Peyer's patch (tissue), 4 donors: ENCODE measurements at regions not wholly inside any gene's neighbourhood (a gene's known extent, or its start where the extent isn't known, plus 50 kb on each side); places are given as distances from the start of the nearest gene placed in this dataset.

ENCODE experiments used
- DNase-seq, 3 donors: peaks; one replicate each; pipeline ENCODE4 v3.0.0-alpha.2; 2017 to 2019
- H3K27ac ChIP-seq, 4 donors: fragments of 200-600 bp; sonication (generic); one replicate each; pipeline ENCODE4 v1.5.1; 2016 to 2019
- H3K27me3 ChIP-seq, 2 donors: fragments of 200-600 bp; sonication (generic); one replicate each; pipeline ENCODE4 v1.5.1; 2019
- H3K36me3 ChIP-seq, 3 donors: fragments of 200-600 bp; sonication (generic); one replicate each; pipeline ENCODE4 v1.5.1; 2016 to 2019
- H3K4me1 ChIP-seq, 4 donors: fragments of 200-600 bp; sonication (generic); one replicate each; pipeline ENCODE4 v1.5.1; 2016 to 2019
- H3K4me3 ChIP-seq, 4 donors: fragments of 200-600 bp; sonication (generic); 1 replicate in 3 of 4; 2 replicates in 1 of 4; pipeline ENCODE4 v1.5.1; 2016 to 2019; ENCODE audit warnings: mild to moderate bottlenecking in 1 of 4
- H3K9me3 ChIP-seq, 4 donors: fragments of 200-600 bp; sonication (generic); one replicate each; pipeline ENCODE4 v1.5.1; 2016 to 2019; ENCODE audit warnings: mild to moderate bottlenecking in 1 of 4
- CTCF ChIP-seq, 6 experiments: fragments of 450-650 bp in 4 of 6; fragments of 200-600 bp in 2 of 6; sonication (generic) in 1 of 6; IDR thresholded peaks; one replicate each; pipeline ENCODE4 v1.5.1; 2017 to 2019; ENCODE audit warnings: antibody characterized with exemption in 6 of 6, mild to moderate bottlenecking in 3 of 6, moderate library complexity in 1 of 6
- POLR2A ChIP-seq, 2 donors: fragments of 450-650 bp; IDR thresholded peaks; one replicate each; pipeline ENCODE4 v1.5.1; 2017; ENCODE audit warnings: antibody characterized with exemption in 2 of 2, mild to moderate bottlenecking in 2 of 2, moderate library complexity in 2 of 2

- no peak overlapping the region for H3K27ac ChIP-seq
- H3K4me3 ChIP-seq, result no peak overlapping the region
- peak in 2 of 3 donors; percentile 72 to 79 for DNase-seq
- peaks cover 0 to 5% (median 0%) of the 10 kb centered on the region in 4 donors for H3K4me1 ChIP-seq
- no peak for TF ChIP-seq POLR2A (IDR thresholded peaks at IDR 0.05)
- peak in 3 of 6 experiments; percentile 28 to 40 (median 33) for TF ChIP-seq CTCF (IDR thresholded peaks at IDR 0.05)
- no peaks in the 10 kb centered on the region for H3K36me3 ChIP-seq
- no peaks in the 10 kb centered on the region for H3K9me3 ChIP-seq
- H3K27me3 ChIP-seq, result no peaks in the 10 kb centered on the region
Measured at GRCh38 chr1:244341455-244342450, 110.0 kb downstream of the ADSS2 start.

GRCh38 chr1:244344001-244344400 lies 107.7 kb downstream of the ADSS2 start:
- Histone ChIP-seq H3K4me3 (no peak overlapping the region), H3K36me3 (no peaks in the 10 kb centered on the region), H3K27ac (no peak overlapping the region), H3K4me1 (peaks cover 0 to 19% (median 3%) of the 10 kb centered on the region in 4 donors), H3K27me3 (no peaks in the 10 kb centered on the region), H3K9me3 (no peaks in the 10 kb centered on the region)
- no peak for DNase-seq
- TF ChIP-seq POLR2A (IDR thresholded peaks at IDR 0.05) (no peak), CTCF (IDR thresholded peaks at IDR 0.05) (no peak)

- Histone ChIP-seq H3K4me1 (peaks cover 0 to 25% (median 10%) of the 10 kb centered on the region in 4 donors), H3K36me3 (no peaks in the 10 kb centered on the region), H3K27me3 (no peaks in the 10 kb centered on the region), H3K4me3 (no peak overlapping the region), H3K9me3 (no peaks in the 10 kb centered on the region), H3K27ac (no peak overlapping the region)
- TF ChIP-seq CTCF (IDR thresholded peaks at IDR 0.05) (no peak), POLR2A (IDR thresholded peaks at IDR 0.05) (no peak)
- DNase-seq, result no peak
Measured at GRCh38 chr1:244346972-244347618, 104.6 kb downstream of the ADSS2 start.

- no peak for TF ChIP-seq POLR2A (IDR thresholded peaks at IDR 0.05)
- TF ChIP-seq CTCF (IDR thresholded peaks at IDR 0.05), result no peak
- no peaks in the 10 kb centered on the region for H3K9me3 ChIP-seq
- no peaks in the 10 kb centered on the region for H3K36me3 ChIP-seq
- H3K27me3 ChIP-seq, result no peaks in the 10 kb centered on the region
- H3K4me1 ChIP-seq, result peaks cover 0 to 25% (median 10%) of the 10 kb centered on the region in 4 donors
- DNase-seq, result peak in 1 of 3 donors; percentile 71
- H3K27ac ChIP-seq, result peak overlapping the region in 2 of 4 donors; percentile 56 to 81
- no peak overlapping the region for H3K4me3 ChIP-seq
Measured at GRCh38 chr1:244347942-244348341, 103.8 kb downstream of the ADSS2 start.

- H3K4me1 ChIP-seq, result peaks cover 0 to 32% (median 10%) of the 10 kb centered on the region in 4 donors
- no peaks in the 10 kb centered on the region for H3K9me3 ChIP-seq
- H3K27ac ChIP-seq, result peak overlapping the region in 3 of 4 donors; percentile 50 to 81 (median 56)
- TF ChIP-seq CTCF (IDR thresholded peaks at IDR 0.05) (no peak), POLR2A (IDR thresholded peaks at IDR 0.05) (no peak)
- no peak overlapping the region for H3K4me3 ChIP-seq
- H3K36me3 ChIP-seq, result no peaks in the 10 kb centered on the region
- peak in 1 of 3 donors; percentile 54 for DNase-seq
- H3K27me3 ChIP-seq, result no peaks in the 10 kb centered on the region
Measured at GRCh38 chr1:244349103-244349531, 102.6 kb downstream of the ADSS2 start.
